NCI-H2196 treated with DMSO at 0.1 percent for 48 hours (cell line): ENCODE measurements at regions not wholly inside any gene's neighbourhood (a gene's known extent, or its start where the extent isn't known, plus 50 kb on each side); places are given as distances from the start of the nearest gene placed in this dataset.
"Not testable (repeated sequence)": the region's sequence is repeated elsewhere in the genome, so short reads cannot be mapped to it uniquely, and the experiment has no call there.

Experiments used
- DNase-seq: peaks from one replicate; lab custom pipeline; 2025; ENCODE audit not compliant: unreplicated experiment; lab: John Stamatoyannopoulos, UW

GRCh38 chr10:118805146-118805545 lies 50.4 kb upstream of the CACUL1 start:
- DNase-seq, result no peak

GRCh38 chr10:118807512-118808305 lies 52.9 kb upstream of the CACUL1 start:
- no peak for DNase-seq

GRCh38 chr10:118808601-118809356 lies 54.0 kb upstream of the CACUL1 start:
- DNase-seq, result no peak

DNA sequence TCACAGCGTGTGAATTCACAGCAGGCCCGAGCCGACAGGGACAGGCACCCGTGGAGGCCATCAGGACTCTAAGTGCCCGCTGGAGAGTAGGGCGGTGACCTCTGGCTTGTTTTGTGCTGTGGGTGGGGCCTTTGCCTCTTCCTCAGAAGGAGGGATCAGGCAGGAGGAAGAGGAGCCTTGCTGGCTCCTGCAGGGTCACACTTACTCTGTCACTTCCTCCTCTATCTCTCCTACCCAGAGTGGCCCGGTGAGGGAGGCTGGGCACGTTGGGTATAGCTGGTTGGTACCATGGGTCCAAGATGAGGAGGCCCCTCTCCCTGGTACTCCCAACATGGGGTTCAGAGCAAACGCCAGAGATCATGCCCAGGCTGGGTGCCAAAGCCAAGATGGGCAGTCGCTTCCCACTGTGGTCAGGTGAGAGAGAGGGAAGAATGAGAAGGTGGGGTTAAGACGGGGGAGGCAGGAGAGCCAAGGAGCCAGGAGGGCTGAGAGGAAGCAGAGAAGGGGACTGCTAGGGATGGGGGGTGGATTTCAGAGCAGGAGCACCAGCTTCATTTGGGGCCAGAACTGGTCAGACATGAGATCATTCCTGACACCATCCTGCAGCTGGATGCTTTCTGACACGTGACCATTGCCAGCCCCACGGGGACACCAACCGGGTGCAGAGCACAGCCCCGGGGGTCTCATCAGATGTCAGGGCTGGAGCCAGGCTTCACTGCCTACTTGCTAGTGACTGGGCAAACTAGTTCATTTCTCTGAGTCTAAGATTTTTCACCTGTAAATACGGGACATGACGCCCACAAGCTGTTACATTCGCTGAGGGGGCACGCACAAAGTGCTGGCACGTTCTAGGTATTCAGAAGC lies 54.8 kb upstream of the CACUL1 start:
- DNase-seq, result no peak

- DNase-seq, result no peak
These were observed 56.2 kb upstream of the CACUL1 start for GRCh38 chr10:118810796-118811505.

GRCh38 chr10:118811675-118812392 lies 57.1 kb upstream of the CACUL1 start:
- DNase-seq, result no peak

DNA sequence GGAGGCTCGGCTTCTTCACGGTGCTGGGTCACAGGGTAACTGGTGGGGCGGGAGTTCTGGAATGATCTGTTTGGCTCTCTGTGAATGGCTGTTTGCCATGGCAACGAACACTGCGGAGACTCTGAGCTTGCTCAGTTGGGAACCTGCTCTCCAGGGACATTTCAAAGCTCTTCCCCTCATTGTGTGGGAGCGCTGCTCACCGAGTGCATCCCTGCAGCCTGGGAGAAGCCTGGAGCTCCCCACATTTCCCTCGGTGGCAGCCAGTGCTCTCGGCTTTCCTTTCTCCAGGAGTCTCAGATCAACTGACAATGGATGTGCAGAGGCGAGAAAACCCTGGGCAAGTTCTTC lies 57.6 kb upstream of the CACUL1 start:
- DNase-seq, result no peak

DNA sequence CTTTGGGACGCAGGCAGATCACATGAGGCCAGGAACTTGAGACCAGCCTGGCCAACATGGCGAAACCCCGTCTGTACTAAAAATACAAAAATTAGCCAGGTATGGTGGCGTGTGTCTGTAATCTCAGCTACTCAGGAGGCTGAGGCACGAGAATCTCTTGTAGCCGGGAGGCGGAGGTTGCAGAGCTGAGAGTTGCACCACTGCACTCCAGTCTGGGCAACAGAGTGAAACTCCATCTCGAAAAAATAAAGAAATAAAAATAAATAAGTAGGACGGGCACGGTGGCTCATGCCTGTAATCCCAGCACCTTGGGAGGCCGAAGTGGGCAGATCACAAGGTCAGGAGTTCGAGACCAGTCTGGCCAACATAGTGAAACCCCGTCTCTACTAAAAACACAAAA lies 58.2 kb upstream of the CACUL1 start:
- DNase-seq, result not testable (repeated sequence)

DNA sequence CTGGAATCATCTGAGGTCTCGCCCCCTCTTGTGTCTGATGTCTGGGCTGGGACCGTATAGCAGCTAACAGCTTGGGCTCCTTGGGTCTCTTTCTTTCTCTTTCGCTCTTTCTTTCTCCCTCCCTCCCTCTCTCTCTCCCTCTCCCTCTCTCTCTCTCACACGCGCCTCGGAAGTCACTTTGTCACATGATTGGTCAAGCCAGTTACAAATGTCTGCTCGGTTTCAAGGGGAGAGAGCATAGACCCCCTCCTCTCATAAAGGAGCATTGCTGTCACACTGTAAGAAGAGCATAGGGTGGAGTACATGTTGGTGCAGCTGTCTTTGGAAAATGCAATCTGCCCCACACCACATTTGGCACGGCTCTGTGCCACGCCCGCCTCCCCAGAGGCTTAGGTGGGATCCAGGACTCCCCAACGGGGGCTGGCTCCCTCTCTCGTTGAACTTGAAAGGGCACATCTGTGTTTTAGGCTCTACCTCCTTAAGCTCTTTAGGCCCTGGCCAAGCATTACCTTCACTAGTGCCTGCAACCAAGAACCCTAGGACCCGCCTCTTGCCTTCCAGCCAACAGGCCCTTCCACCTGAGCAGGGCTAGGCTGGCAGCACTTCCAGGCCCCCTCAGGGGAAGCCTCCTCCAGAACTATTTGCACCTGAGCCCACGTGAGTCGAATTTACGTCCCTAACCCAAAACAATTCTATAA lies 61.9 kb upstream of the CACUL1 start:
- no peak for DNase-seq

DNA sequence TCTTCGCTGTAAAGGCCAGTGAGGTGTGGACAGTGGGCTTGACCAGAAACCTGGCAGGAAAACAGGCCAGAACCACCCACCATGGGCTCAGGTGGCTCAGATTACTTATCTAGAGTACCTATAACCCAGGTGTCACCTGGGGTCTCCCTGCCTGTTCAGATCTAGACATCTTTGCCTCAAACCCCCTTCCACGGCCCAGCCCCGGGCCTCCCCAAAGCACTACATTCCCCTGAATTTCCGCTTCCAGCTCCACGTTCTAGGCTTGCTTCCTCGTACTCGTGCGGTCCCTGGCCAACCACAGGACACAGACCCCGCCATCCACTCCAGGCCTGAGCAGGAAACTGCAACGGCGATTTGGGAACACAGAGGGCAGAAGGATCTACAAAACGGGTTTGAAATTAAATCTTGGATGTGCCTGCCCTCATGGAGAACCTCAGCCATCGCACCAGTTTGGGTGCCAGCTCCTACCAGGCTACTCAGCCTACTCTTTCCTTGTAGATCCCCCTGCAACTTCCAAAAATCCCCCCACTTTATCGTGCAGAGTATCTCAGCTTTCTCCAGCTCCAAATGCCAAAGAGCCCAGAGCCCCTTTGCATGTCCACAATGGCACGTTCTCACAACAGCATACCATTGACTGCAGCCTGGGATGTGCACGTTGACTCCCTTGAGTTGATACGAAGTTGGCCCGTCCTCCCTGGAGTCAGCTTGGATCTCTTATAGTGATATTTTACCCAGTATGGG lies 62.7 kb upstream of the CACUL1 start:
- no peak for DNase-seq

- peak; percentile 62 for DNase-seq
These were observed 64.0 kb upstream of the CACUL1 start for GRCh38 chr10:118818621-118819221.

- DNase-seq, result no peak
These were observed 65.8 kb upstream of the CACUL1 start for GRCh38 chr10:118820326-118821116.

DNA sequence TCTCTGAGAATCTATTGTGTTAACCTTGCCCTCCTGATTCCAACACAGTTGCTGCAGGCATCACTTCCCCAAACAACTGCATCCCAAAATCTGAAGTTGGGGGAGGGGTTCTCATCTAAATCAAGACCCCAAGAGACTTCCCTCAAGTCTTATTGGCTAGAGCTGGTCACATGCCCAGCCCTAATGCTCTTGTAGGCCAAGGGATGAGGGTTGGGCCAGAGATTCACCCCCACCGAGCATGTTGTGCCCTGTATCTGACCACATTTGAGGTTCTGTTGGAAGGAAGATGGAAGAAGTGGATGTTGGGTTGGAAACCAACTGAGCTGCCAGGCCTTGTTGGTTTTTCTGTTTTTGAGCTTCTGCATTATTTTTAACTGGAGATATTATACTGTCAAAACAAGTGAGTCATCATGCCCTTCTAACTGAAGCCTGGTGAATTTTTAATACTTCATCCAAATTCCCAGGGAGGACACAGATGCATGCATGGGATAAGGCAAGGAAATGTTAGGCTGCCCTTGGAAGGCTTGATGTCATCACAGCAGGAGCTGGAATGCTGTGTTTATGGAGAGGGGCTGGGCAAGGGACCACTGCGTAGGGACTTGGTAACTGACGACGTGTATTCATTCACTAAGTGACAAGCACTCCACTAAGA lies 68.6 kb upstream of the CACUL1 start:
- no peak for DNase-seq

- DNase-seq, result no peak
These were observed 72.3 kb upstream of the CACUL1 start for GRCh38 chr10:118827053-118827452.

GRCh38 chr10:118827466-118828155 lies 72.8 kb upstream of the CACUL1 start:
- no peak for DNase-seq

DNA sequence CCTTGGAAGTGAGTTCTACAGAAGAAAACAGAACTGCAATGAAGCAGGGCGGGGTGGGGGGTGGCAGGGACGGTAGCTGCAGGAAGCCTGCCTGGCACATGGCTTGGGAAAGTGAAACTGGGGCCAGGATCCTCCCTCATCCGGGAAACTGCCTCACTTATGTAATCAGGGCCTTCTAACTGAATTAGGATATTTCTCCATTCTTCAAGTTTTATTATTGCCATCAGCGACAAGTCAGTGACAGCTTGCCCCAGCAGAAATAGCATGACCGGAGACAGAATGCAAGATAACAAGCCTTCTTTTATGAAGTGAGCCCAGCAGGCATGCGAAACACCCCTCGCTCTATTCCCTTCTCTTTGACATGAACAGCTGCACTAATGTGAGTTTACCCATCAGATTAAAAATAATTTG lies 77.5 kb upstream of the CACUL1 start:
- DNase-seq, result no peak

GRCh38 chr10:118834370-118834769 lies 79.6 kb upstream of the CACUL1 start:
- not testable (repeated sequence) for DNase-seq
